Testis (tissue), 2 donors: ENCODE measurements at regions not wholly inside any gene's neighbourhood (a gene's known extent, or its start where the extent isn't known, plus 50 kb on each side); places are given as distances from the start of the nearest gene placed in this dataset.

Experiments
- DNase-seq: peaks from one replicate; pipeline ENCODE4 v3.0.0-alpha.2; 2019
- H3K27ac ChIP-seq, 2 donors: fragments of 200-600 bp; sonication (generic); one replicate each; pipeline ENCODE4 v1.5.1; 2019
- H3K27me3 ChIP-seq: fragments of 200-600 bp; sonication (generic); one replicate; pipeline ENCODE4 v1.5.1; 2019
- H3K36me3 ChIP-seq: fragments of 200-600 bp; sonication (generic); one replicate; pipeline ENCODE4 v1.5.1; 2017; ENCODE audit warnings: low read depth; ENCODE audit errors: missing control alignments
- H3K4me1 ChIP-seq: fragments of 200-600 bp; sonication (generic); one replicate; pipeline ENCODE4 v1.5.1; 2019
- H3K4me3 ChIP-seq, 2 donors: fragments of 200-600 bp; sonication (generic); one replicate each; pipeline ENCODE4 v1.5.1; 2017 to 2019
- H3K9me3 ChIP-seq: fragments of 200-600 bp; sonication (generic); one replicate; pipeline ENCODE4 v1.5.1; 2017
- CTCF ChIP-seq, 3 experiments: fragments of 450-650 bp in 2 of 3; fragments of 200-600 bp in 1 of 3; sonication (generic) in 1 of 3; IDR thresholded peaks; one replicate each; pipeline ENCODE4 v1.5.1; 2016 to 2019; ENCODE audit warnings: antibody characterized with exemption in 3 of 3, mild to moderate bottlenecking in 2 of 3, moderate library complexity in 1 of 3
- POLR2A ChIP-seq: fragments of 450-650 bp; IDR thresholded peaks from one replicate; pipeline ENCODE4 v1.6.1; 2017; ENCODE audit warnings: antibody characterized with exemption, mild to moderate bottlenecking, moderate library complexity
- WGBS, 2 donors: methylation state at CpG; one replicate each; pipeline ENCODE4 v1.1.5; 2018; 5-methylcytosine and 5-hydroxymethylcytosine counted together
- intact Hi-C: fragments of 100-400 bp; cut with DNase I; formaldehyde crosslinking; loops from one replicate; pipeline ENCODE4 v1.15.1; 2023; ENCODE audit warnings: low total_unique reads

- WGBS, 2 donors: 79 to 81% methylated on average over 4 of the region's 4 CpGs
- DNase-seq: no peak
- Histone ChIP-seq H3K9me3 (no peaks in the 10 kb centered on the region), H3K4me1 (no peaks in the 10 kb centered on the region), H3K27ac (no peak overlapping the region), H3K4me3 (no peak overlapping the region), H3K36me3 (no peaks in the 10 kb centered on the region), H3K27me3 (no peaks in the 10 kb centered on the region)
- intact Hi-C loops: no loop called here
- TF ChIP-seq CTCF (IDR thresholded peaks at IDR 0.05) (no peak), POLR2A (no peak)
Measured at GRCh38 chr18:59086522-59086921, 53.2 kb upstream of the SEC11C start.

- TF ChIP-seq CTCF (IDR thresholded peaks at IDR 0.05) (no peak), POLR2A (no peak)
- no peaks in the 10 kb centered on the region for H3K27me3 ChIP-seq
- no peak overlapping the region for H3K27ac ChIP-seq
- WGBS, 2 donors: 92 to 100% methylated on average over 3 of the region's 3 CpGs
- no peaks in the 10 kb centered on the region for H3K36me3 ChIP-seq
- H3K4me1 ChIP-seq: no peaks in the 10 kb centered on the region
- H3K9me3 ChIP-seq: no peaks in the 10 kb centered on the region
- H3K4me3 ChIP-seq: no peak overlapping the region
- DNase-seq: no peak
- intact Hi-C loops: no loop called here
Measured at GRCh38 chr18:59087391-59087790, 52.3 kb upstream of the SEC11C start.
